RCC 7860 (cell line): ENCODE measurements at regions not wholly inside any gene's neighbourhood (a gene's known extent, or its start where the extent isn't known, plus 50 kb on each side); places are given as distances from the start of the nearest gene placed in this dataset.

ENCODE experiments used
- DNase-seq: peaks from one replicate; pipeline ENCODE4 v3.0.0-alpha.2; 2015; ENCODE audit warnings: low spot score
- FAIRE-seq: peaks from 2 replicates; lab custom pipeline; 2012; peaks lifted over from hg19 to GRCh38; lab: Jason Lieb, UNC

- FAIRE-seq (no peak), DNase-seq (no peak)
Observed at GRCh38 chr13:107365466-107366215, 797.7 kb upstream of the ARGLU1 start.

- FAIRE-seq (no peak), DNase-seq (no peak)
Observed at GRCh38 chr13:107364658-107365057, 796.7 kb upstream of the ARGLU1 start.

DNA sequence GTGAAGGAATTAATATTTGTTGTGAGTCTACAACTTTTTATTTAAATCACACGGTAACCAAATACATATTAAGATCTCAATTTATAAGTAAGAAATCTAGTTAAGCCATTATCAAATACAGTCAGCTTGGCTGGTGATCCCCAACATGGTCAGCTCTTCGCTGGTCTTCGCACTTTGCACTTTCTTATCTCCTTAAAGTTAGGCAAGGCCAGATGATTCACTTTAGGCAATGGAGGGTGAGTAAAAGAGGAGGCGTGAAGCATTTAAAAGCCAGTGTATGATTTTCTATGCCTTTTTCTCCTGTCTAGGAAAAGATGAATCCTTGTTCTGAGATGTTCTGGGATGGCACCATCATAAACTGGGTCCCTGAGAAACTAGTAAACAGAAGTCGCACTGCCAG is 793.7 kb upstream of the ARGLU1 start:
- DNase-seq (no peak), FAIRE-seq (no peak)

DNA sequence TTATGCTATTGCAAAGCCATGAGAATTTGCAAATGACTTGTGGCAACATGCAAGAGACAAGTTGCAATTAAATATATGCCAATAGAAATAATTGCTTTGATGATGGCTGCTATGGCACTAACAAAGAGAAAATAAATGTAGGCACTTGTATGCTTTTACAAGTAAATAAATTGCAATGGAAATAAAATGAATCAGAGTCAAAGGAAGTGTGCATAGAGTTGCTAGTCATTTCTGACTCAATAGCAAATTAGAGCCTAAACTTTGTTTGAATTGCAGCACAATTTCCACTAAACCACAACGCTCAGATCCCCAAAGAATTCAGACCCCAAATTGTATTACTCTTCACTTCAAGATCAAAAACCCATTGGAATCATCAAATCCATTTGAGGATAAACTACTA is 792.1 kb upstream of the ARGLU1 start:
- no peak for DNase-seq
- FAIRE-seq: no peak

- no peak for DNase-seq
Observed at GRCh38 chr13:107358866-107359265, 790.9 kb upstream of the ARGLU1 start.

DNA sequence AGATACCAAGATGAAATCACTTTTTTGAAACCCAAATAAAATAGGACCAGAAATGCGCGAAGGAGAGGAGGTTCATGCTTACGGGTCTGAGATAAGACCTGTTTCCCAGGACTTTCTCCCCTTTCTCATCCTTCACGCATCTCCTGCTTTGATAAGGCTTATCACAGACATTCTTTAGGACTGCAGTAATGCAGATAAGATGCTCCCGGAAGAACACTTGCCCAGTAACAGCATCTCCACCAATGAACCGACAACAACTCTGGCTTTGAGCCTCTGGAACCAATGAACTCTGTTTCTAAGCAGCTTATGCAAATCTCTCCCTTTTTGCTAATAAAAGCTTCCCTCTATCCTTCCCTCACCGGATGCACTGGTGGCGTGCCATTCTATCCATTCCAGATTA is 783.4 kb upstream of the ARGLU1 start:
- DNase-seq (no peak), FAIRE-seq (no peak)

More at GRCh38 chr13:107358866-107359265, 790.9 kb upstream of the ARGLU1 start:
- FAIRE-seq: no peak

- DNase-seq (peak; percentile 59), FAIRE-seq (peak; percentile 34)
Observed at GRCh38 chr13:107348925-107349324, 781.0 kb upstream of the ARGLU1 start.

GRCh38 chr13:107348471-107348870 is 780.5 kb upstream of the ARGLU1 start:
- DNase-seq: peak; percentile 38
- FAIRE-seq: peak; percentile 73

DNA sequence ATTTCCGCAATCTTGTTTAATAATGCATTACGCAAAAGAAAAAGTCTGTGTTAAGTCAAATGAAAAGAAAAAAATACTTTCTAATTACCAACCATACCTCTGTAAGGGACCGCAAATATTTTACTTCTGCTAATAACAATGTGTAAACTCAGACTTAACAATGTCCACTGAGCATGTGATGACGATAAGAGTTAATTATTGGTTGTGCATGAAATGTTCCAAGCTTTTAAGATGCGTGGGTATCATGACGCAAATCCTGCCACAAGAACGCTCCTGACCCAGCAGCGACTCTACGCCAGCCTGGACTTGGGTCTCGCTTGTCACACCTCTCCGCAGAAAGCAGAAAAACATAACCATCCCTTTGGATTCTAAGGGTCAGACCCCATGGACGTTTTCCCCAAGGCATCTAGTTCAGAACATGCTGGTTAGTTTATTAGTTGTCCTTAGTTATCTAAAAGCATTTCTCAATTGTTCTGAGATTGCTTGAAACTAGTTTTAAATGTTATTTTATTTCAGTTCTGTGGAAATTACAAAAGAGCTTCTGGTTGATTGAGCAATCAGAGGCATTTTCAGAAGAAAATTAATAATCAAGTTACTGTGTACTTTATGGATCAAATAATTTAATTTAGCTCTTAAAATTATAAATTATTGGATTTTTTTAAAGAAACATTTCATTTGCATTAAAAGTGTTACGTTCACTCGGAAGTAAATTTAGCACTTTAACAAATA is 779.9 kb upstream of the ARGLU1 start:
- no peak for FAIRE-seq
- DNase-seq: no peak

DNA sequence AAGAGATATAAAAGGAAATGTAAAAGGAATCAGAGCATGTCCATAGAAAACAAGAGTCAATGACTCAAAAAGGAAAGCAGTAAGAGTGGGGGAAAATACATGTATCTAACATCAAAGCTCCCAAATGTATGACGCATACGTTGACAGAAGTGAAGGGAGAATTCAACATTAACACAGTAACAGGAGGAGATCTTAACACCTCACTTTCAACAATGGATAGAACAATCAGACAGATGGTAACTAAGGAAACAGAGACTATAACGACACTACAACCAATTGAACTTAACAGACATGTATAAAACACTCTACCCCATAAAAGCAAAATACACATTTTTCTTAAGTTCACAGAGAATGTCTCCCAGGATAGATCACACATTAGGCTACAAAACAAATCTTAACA is 774.8 kb upstream of the ARGLU1 start:
- DNase-seq (no peak), FAIRE-seq (no peak)

DNA sequence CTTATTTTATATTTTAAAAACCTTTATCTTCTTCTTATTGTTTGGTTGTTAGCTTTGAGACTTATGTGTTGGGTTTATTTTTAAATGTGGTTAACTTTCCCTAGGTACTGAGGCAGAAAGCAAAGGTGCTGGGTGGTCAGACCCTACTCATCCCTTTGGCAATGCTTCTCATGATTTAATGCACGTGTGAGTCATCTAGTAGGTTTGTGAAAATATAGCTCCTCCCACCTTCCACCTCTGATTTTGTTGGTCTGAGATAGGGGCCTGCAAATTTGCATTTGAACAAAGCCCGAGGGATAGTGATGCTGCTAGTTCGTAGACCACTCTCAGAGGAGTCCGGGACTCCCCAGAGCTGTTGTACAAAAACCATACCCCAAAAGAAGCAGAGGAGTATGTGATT is 771.3 kb upstream of the ARGLU1 start:
- peak; percentile 32 for DNase-seq
- FAIRE-seq: peak; percentile 68

DNA sequence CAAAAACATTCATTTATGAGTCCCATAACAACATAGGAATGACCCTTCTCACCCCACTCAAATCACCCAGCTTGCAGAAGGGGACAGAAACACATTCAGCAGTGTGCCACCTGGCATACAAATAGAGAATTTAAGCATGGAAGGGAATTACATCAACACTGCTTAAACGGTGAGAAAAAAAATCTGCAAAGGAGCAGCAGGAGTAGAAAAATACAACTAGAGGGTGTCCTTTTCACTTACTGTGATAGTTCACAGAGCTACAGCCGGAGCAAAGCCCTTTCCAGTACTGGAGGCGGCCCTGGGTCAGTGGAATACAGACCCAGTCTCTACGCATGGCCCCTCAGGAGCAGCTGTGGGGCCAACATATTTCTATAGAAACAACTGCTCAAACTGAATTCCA is 764.3 kb upstream of the ARGLU1 start:
- FAIRE-seq (no peak), DNase-seq (no peak)

GRCh38 chr13:107331359-107331758 is 763.4 kb upstream of the ARGLU1 start:
- FAIRE-seq (no peak), DNase-seq (no peak)

- FAIRE-seq (no peak), DNase-seq (no peak)
Observed at GRCh38 chr13:107330484-107330883, 762.5 kb upstream of the ARGLU1 start.

DNA sequence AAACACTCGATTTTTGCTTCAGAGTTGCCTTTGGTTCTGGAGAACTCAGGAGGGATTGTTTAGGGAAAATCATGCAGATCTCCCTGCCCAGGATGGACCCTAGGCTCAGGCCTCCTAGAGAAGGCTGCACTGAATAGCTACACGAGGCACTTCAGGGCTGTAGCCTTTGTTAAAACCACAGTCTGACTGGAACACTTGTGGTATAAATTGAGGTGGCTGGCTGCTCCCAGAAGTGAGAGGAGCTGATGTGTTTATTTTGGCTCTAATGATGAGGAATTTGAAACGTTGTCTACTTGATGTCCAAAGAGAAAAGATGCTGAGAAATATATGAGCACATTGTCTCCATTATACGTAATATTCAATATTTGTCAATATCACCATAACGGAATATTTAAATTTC is 762.1 kb upstream of the ARGLU1 start:
- no peak for DNase-seq
- FAIRE-seq: no peak

DNA sequence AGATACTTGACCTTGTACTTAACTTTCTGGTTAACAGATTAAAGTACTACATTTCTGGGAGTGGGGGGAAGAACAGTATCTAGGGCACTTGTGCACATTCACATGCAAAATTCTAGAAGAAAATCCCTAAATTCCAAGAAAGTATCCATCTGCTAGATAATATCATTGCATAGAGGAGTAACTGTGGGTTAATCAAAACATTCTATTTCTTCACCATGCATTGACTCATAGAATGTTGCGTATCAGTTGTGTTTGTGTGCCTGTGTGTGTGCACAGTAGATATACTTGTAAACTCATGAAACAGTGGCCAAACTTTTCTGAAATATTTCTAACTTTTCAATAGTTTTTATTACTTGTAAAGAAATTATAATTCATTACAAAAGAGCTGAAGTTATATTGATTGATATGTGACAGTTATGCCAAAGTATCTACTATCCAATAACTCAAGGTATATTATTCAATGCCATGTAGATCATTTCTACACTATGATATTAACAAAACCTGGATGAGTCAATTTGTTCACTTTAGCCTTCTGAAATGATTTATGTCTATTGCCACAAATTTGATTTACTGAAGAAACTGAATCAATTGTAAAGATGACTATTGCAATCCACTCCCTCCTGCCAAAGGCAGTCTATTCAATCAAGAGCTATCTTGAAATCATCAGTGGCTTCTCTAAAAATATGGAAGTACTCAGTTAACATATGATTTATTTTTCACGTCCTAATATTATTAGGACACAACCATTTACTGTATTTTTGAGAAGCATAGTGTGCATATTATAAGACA is 756.7 kb upstream of the ARGLU1 start:
- FAIRE-seq (no peak), DNase-seq (no peak)

GRCh38 chr13:107322228-107322627 is 754.3 kb upstream of the ARGLU1 start:
- FAIRE-seq: no peak

DNA sequence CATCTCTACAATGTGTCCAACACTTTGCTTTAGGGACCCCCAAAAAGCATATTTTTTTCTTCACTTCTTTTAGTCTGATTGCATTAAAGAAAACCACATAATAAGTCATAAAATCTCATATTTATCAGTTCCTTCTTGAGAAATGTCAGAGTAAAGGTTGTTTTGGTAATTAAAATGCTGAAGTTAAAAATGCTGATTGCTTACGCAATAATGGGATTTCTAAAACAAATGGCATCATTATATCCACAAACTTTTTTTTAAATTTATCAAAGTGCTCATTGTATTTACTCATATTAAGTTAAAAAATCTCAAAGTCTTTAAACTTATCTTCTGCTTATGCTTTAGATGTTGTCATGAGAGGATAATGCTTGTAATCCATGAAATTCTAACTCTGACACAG is 737.2 kb upstream of the ARGLU1 start:
- no peak for FAIRE-seq
- no peak for DNase-seq

More at GRCh38 chr13:107322228-107322627, 754.3 kb upstream of the ARGLU1 start:
- no peak for DNase-seq

- DNase-seq: no peak
Observed at GRCh38 chr13:107301724-107302374, 733.9 kb upstream of the ARGLU1 start.

GRCh38 chr13:107299717-107300116 is 731.8 kb upstream of the ARGLU1 start:
- DNase-seq (no peak), FAIRE-seq (no peak)

More at GRCh38 chr13:107301724-107302374, 733.9 kb upstream of the ARGLU1 start:
- no peak for FAIRE-seq

- FAIRE-seq: no peak
- DNase-seq: no peak
Observed at GRCh38 chr13:107296804-107297203, 728.9 kb upstream of the ARGLU1 start.
